Lower leg skin (tissue), 3 donors: ENCODE measurements at regions not wholly inside any gene's neighbourhood (a gene's known extent, or its start where the extent isn't known, plus 50 kb on each side); places are given as distances from the start of the nearest gene placed in this dataset.

Source experiments
- CTCF ChIP-seq, 3 donors: fragments of 450-650 bp; IDR thresholded peaks; one replicate each; pipeline ENCODE4 v1.5.1; 2016; ENCODE audit warnings: antibody characterized with exemption in 3 of 3, mild to moderate bottlenecking in 3 of 3, moderate library complexity in 2 of 3
- POLR2A ChIP-seq, 2 donors: fragments of 450-650 bp; IDR thresholded peaks; one replicate each; pipeline ENCODE4 v1.6.1; 2016 to 2017; ENCODE audit warnings: antibody characterized with exemption in 2 of 2, mild to moderate bottlenecking in 1 of 2, moderate library complexity in 1 of 2

DNA sequence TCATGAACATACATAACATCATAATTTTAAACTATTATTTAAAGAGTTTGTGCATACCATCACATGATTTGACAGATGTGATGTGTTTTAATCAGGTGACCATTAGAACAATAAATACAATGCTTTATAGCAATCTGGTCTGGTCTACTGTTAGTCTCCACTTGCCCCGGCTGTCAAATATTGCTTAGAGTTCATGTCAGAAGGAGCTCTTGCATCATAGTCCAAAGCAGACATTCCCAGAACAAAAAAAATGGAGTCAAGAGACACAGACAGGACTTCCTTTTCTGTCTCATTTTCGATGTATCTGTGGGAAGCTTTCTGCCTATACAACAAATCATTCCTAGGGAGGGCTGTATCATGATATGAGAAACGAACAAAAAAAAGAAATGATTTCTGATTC, 979.2 kb upstream of the WWC1 start:
- TF ChIP-seq CTCF (IDR thresholded peaks at IDR 0.05) (no peak), POLR2A (IDR thresholded peaks at IDR 0.05) (no peak)
